GM18499 (cell line): ENCODE measurements at regions not wholly inside any gene's neighbourhood (a gene's known extent, or its start where the extent isn't known, plus 50 kb on each side); places are given as distances from the start of the nearest gene placed in this dataset.
A peak's percentile ranks its signal among the peaks of the same experiment; 100 is the strongest.

ENCODE experiments used
- ATAC-seq: cut with Tn5 transposase; IDR thresholded peaks from one replicate; pipeline ENCODE4 v1.9.1; 2021; ENCODE audit warnings: moderate number of reproducible peaks; ENCODE audit not compliant: insufficient read depth, unreplicated experiment

GRCh38 chr6:132934496-132934895 lies 120.1 kb downstream of the RPS12 start:
- no peak for ATAC-seq

- no peak for ATAC-seq
These were observed 122.3 kb downstream of the RPS12 start for GRCh38 chr6:132936646-132937045.

GRCh38 chr6:132937466-132937906 lies 123.1 kb downstream of the RPS12 start:
- ATAC-seq = no peak

- ATAC-seq = no peak
These were observed 134.5 kb downstream of the RPS12 start for GRCh38 chr6:132948889-132949288.

GRCh38 chr6:132950566-132950965 lies 136.2 kb downstream of the RPS12 start:
- no peak for ATAC-seq

- ATAC-seq = no peak
These were observed 137.9 kb downstream of the RPS12 start for GRCh38 chr6:132952031-132952867.

GRCh38 chr6:132952986-132953385 lies 138.6 kb downstream of the RPS12 start:
- ATAC-seq = no peak

GRCh38 chr6:132954222-132954621 lies 139.9 kb downstream of the RPS12 start:
- ATAC-seq = no peak

- ATAC-seq = no peak
These were observed 140.6 kb downstream of the RPS12 start for GRCh38 chr6:132954936-132955335.

- no peak for ATAC-seq
These were observed 145.4 kb downstream of the RPS12 start for GRCh38 chr6:132959639-132960326.

- no peak for ATAC-seq
These were observed 146.4 kb downstream of the RPS12 start for GRCh38 chr6:132960720-132961119.

- ATAC-seq = no peak
These were observed 146.8 kb downstream of the RPS12 start for GRCh38 chr6:132961122-132961521.

GRCh38 chr6:132961610-132962009 lies 147.2 kb downstream of the RPS12 start:
- ATAC-seq = no peak

GRCh38 chr6:132962936-132963868 lies 148.8 kb downstream of the RPS12 start:
- peak; percentile 64 for ATAC-seq

GRCh38 chr6:132964101-132964867 lies 149.9 kb downstream of the RPS12 start:
- no peak for ATAC-seq

- ATAC-seq = no peak
These were observed 150.6 kb downstream of the RPS12 start for GRCh38 chr6:132964868-132965382.

- no peak for ATAC-seq
These were observed 153.5 kb downstream of the RPS12 start for GRCh38 chr6:132967871-132968270.

GRCh38 chr6:132968419-132968950 lies 154.1 kb downstream of the RPS12 start:
- ATAC-seq = no peak

- ATAC-seq = no peak
These were observed 154.8 kb downstream of the RPS12 start for GRCh38 chr6:132969196-132969595.
